ENCODE measurements at regions not wholly inside any gene's neighbourhood (a gene's known extent, or its start where the extent isn't known, plus 50 kb on each side); places are given as distances from the start of the nearest gene placed in this dataset.
A peak's percentile ranks its signal among the peaks of the same experiment; 100 is the strongest.

DNA sequence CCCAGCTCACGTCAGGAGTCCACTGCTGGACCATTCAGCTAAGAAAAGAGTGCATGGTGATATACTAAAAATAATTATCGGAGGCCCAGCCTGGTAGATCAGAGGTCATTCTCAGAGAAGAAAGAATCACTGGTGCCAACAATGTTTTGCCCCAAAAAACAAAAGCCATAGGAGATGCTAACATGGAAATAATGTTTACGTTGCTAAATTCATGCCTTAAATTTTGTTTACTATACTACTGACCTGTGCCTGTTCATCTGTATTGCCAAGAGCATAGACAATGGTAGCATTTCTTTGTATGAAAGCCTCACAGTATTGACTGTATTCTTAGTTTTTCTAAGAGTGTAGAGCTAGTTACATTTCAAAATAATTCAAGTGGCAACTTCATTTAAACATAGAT is 138.1 kb upstream of the GPR149 start:
- no peak for DNase-seq (ENCODE audit: low spot score)

- no peak for DNase-seq (ENCODE audit: low spot score)
Measured at GRCh38 chr3:154559623-154560022, 129.6 kb upstream of the GPR149 start.

DNA sequence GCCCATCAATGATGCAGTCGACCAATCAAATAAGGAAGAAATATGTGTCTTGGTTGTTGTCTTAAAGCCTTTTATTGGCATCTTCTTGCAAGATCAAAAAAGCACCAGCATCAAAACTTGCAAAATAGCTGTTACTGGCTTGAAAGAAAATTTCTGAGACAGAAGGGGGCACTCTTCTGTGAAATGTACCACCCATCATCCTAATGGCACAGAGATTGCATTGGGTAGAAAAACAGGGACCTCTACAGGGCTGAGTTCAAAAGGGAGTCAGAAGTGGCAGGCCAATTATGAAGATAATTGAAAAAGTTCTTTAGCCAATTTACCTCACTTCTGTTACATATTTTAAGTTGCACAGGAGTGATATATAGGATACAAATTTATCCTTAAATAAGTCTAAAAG is 122.3 kb upstream of the GPR149 start:
- no peak for DNase-seq (ENCODE audit: low spot score)

DNA sequence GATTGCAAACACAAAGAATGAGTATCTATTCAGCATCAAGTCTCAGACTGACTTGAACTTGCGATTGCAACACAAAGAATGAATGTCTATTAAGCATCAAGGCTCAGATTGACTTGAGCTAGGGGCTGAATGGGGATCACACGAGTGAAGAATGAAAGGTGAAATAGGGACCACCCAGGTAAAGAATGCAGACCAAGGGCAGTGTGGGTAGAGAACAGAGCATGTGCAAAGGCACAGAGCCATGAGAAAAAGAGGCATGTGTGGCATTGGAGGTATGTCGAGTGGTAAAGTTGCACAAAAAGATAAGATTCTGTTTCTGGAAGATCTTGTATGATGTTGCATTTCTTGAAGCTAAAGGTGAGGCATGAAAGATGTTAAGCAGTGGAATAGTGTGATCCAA is 119.4 kb upstream of the GPR149 start:
- DNase-seq (ENCODE audit: low spot score): no peak

DNA sequence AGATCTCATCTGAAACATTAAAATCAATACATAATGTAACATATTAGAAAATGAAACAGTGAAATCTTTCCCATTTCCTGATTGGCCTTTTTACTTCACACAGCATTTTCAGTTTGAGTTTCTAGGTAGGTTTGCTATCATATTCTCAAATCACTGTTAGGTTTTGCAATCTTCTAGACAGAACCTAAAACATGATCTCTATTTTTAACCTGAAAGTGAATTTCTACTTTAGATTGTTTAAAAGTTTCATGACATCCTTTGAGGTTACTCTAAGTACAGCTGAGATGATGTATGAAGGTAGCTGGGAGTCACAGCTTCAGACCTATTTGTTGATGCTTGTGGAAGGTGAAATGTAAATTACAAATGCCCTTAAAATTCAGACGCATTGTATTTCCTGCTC is 118.4 kb upstream of the GPR149 start:
- DNase-seq (ENCODE audit: low spot score): peak; percentile 28

DNA sequence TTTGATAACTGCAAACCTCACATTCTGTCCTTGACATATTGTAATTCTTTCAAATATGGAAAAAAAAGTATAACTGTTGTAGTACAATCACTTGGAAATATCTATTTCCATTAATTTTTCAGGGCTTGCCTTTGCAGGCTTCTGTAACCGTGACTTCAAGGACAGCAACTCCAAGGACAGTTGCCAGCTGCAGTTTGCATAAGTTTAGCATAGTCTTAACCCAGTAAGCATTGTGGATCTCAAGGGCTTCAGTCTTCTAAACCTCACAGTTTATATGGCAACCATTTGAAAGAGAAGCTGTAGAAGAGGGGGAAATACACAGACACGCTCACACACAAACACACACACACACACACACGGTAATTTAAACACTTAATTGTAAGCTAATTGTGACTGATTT is 112.8 kb upstream of the GPR149 start:
- no peak for DNase-seq (ENCODE audit: low spot score)

GRCh38 chr3:154540950-154541604 is 111.1 kb upstream of the GPR149 start:
- DNase-seq (ENCODE audit: low spot score): no peak

GRCh38 chr3:154538566-154539360 is 108.8 kb upstream of the GPR149 start:
- DNase-seq (ENCODE audit: low spot score): no peak

GRCh38 chr3:154536751-154537150 is 106.8 kb upstream of the GPR149 start:
- no peak for DNase-seq (ENCODE audit: low spot score)

- DNase-seq (ENCODE audit: low spot score): no peak
Measured at GRCh38 chr3:154522036-154522602, 92.1 kb upstream of the GPR149 start.

GRCh38 chr3:154517404-154517803 is 87.4 kb upstream of the GPR149 start:
- DNase-seq (ENCODE audit: low spot score): no peak

- DNase-seq (ENCODE audit: low spot score): no peak
Measured at GRCh38 chr3:154515921-154516320, 85.9 kb upstream of the GPR149 start.

DNA sequence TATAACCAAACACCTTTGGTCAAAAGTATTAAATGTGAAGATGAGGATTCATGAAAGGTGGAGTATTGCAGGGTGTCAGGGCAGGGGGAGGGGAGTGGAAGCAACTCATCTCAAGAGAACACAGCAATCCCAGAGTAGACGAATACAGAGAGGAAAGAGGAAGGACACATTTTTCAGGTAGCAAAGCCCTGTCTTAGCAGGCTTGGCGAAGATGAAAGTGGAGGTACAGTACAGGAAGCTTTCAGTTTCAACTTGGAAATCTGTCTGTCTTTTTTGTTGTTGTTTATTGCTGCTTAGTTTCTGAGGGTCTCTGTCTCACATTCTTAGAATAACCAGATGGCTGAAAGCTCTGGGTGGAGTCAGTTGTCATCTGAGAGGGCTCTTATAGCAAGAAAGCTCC is 80.8 kb upstream of the GPR149 start:
- DNase-seq (ENCODE audit: low spot score): no peak

DNA sequence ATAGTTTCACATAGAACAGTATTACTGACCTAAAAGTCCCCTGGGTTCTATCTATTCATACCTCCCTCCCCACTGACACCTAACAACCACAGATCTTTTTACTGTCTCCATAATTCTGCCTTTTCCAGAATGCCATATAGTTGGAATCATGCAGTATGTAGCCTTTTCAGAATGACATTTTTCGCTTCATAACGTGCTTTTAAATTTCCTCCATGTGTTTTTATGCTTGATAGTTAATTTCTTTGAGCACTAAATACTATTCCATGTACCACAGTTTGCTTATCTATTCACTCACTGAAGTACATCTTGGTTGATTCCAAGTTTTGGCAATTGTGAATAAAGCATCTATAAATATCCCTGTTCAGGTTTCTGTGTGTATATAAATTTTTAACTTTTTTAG is 77.7 kb upstream of the GPR149 start:
- DNase-seq (ENCODE audit: low spot score): no peak

DNA sequence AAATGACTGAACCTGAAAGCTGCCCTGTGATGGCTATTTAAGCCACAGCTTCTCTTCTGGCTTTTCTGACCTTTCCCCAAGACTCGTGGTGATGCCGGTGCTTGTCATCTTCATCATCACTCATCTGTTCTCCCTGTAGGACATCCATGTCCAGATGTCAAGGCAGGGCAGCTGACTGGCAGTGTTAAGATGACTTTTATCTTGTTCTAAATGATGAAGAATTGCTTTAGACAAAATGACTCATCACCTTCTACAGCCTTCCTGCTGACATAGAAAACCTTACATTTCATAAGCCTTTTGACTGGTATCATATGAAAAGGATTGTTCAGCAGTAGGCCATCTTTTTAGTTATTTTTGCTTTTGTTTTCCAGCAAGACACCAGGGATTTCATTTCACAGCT is 67.0 kb upstream of the GPR149 start:
- no peak for DNase-seq (ENCODE audit: low spot score)

DNA sequence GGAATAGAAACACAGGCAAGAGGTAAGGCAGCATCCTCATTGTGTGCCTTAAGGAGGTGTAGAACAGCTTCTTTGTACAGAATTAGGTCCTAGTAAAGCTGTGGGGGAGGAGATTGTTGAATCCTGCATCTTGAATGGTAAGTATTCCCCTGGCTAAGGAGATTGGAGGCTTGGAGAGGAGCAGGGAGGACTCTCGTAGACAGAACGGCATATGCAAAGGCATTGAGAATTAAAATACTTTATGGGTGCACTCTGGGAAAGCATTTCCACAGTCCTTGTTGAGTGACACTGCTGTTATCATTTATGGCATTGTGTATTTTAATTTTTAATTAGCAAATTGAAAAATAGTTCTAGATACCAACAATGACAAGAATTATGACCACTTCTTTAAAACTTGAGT is 66.5 kb upstream of the GPR149 start:
- no peak for DNase-seq (ENCODE audit: low spot score)

DNA sequence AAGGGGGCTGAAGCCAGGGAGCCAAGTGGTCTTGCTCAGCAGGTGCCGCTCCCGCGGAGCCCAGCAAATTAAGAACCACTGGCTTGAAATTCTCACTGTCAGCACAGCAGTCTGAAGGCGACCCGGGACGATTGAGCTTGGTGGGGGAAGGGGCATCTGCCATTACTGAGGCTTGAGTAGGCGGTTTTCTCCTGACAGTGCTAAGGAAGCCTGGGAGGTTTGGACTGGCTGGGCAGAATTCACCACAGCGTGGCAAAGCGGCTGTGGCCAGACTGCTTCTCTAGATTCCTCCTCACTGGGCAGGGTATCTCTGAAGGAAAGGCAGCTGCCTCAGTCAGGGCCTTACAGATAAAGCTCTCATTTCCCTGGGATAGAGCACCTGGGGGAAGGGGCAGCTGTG is 57.0 kb upstream of the GPR149 start:
- DNase-seq (ENCODE audit: low spot score): no peak

DNA sequence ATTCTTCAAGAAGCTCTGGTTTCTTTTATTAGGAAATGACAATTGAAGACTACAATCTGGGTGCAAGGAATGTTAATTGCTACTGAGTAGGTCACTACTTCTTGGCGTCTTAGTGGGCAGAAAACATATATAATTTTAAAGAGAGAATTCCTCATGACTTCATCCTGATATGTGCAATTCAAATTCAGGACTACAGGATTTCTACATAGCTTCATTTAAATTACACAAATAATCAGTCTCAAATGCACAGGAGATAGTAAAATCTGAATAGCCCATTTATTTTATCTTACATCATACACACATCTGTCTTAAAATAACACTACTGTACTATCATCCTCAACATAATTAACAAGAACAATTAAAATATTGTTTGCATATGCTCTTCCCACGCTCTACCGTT is 52.5 kb upstream of the GPR149 start:
- no peak for DNase-seq (ENCODE audit: low spot score)

GRCh38 chr3:154480033-154480432 is 50.0 kb upstream of the GPR149 start:
- no peak for DNase-seq (ENCODE audit: low spot score)
